ENCODE measurements at regions not wholly inside any gene's neighbourhood (a gene's known extent, or its start where the extent isn't known, plus 50 kb on each side); places are given as distances from the start of the nearest gene placed in this dataset.
"Not testable (repeated sequence)": the region's sequence is repeated elsewhere in the genome, so short reads cannot be mapped to it uniquely, and the experiment has no call there.

DNA sequence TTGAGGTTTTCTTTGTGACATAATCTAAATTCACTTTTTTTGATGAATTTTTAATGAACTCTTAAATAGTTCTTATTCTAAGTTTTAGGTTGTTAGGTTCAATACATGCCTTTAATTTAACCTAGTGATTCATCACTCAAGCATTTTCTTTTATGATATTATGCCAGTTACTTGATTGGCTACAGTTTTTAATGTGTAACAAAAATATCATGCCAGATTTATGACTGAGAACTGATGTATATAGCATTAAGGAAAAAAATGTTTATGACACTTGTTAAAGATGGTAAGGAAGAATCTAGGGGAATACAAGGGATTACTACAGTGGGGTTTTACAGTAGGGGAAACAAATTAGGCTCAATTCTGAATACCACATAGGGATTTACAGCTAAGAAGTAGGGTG is 103.1 kb downstream of the VGLL3 start:
- DNase-seq (ENCODE audit: low spot score), result no peak
- TF ChIP-seq, protein P1, sequence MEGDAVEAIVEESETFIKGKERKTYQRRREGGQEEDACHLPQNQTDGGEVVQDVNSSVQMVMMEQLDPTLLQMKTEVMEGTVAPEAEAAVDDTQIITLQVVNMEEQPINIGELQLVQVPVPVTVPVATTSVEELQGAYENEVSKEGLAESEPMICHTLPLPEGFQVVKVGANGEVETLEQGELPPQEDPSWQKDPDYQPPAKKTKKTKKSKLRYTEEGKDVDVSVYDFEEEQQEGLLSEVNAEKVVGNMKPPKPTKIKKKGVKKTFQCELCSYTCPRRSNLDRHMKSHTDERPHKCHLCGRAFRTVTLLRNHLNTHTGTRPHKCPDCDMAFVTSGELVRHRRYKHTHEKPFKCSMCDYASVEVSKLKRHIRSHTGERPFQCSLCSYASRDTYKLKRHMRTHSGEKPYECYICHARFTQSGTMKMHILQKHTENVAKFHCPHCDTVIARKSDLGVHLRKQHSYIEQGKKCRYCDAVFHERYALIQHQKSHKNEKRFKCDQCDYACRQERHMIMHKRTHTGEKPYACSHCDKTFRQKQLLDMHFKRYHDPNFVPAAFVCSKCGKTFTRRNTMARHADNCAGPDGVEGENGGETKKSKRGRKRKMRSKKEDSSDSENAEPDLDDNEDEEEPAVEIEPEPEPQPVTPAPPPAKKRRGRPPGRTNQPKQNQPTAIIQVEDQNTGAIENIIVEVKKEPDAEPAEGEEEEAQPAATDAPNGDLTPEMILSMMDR (IDR thresholded peaks at IDR 0.05), result no peak
- no peak for ATAC-seq (ENCODE audit: low FRiP score)

DNA sequence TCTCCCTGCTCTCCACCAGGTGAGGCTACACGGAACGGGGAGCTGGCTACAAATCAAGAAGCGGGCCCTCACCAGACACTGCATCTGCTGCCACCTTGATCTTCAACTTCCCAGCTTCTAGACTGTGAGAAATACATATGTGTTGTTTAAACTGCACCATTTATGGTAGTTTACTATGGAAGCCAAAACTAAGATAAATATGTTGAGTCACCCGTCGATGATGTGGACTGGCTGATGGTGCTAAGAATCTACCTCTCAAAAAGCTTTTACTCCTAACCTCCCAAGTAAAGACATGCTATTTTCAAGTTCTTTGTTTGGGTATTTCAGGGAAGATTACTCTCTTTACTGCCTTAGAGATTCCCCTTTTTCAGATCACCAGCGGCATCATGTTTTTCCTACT is 110.9 kb downstream of the VGLL3 start:
- TF ChIP-seq, protein P1 (IDR thresholded peaks at IDR 0.05), result no peak
- DNase-seq (ENCODE audit: low spot score) (no peak), ATAC-seq (ENCODE audit: low FRiP score) (no peak)

DNA sequence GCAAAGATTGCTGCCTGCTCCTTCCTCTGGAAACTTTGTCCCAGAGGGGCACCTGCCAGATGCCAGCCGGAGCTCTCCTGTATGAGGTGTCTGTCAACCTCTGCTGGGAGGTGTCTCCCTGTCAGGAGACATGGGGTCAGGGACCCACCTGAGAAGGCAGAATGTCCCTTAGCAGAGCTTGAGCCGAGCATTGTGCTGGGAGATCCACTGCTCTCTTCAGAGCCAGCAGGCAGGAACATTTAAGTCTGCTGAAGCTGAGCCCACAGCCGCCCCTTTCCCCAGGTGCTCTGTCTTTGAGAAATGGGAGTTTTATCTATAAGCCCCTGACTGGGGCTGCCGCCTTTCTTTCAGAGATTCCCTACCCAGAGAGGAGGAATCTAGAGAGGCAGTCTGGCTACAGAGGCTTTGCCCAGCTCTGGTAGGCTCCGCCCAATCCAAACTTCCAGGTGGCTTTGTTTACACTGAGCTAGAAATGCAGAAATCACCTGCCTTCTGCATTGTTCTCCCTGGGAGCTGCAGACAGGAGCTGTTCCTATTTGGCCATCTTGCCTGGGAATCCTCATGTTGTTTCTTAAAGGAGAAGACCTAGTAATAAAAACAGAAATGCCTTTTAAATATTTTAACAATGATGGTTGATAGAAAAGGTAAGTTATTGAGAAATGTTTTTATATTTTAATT is 114.3 kb downstream of the VGLL3 start:
- ATAC-seq (ENCODE audit: low FRiP score); DNase-seq (ENCODE audit: low spot score): not testable (repeated sequence)

DNA sequence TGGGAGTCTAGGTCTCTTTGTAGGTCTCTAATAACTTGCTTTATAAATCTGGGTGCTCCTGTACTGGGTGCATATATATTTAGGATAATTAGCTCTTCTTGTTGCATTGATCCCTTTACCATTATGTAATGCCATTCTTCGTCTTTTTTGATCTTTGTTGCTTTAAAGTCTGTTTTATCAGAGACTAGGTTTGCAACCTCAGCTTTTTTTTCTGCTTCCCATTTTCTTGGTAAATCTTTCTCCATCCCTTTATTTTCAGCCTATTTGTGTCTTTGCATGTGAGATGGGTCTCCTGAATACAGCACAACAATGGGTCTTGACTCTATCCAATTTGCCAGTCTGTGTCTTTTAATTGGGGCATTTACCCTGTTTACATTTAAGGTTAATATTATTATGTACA is 116.2 kb downstream of the VGLL3 start:
- not testable (repeated sequence) for DNase-seq (ENCODE audit: low spot score)

DNA sequence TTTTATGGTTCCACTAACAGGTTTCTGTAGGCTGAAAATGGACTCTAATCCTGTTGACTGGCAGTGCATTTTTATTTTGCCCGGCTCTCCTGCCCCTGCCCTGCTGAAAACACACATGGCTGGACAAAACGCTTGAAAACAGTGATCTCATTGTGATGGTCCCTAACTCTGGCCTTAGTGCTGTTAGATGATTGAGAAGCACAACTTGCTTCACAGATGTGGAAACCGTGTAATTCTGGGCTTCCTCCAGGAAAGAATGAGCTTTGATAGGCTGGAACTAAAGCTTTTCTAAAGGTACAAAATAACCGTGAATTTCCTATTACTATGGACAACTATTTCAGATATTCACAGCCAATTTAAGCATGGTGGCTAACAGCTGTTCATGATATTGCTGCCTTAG is 121.4 kb downstream of the VGLL3 start:
- ATAC-seq (ENCODE audit: low FRiP score) (no peak), DNase-seq (ENCODE audit: low spot score) (no peak)
- TF ChIP-seq, protein P1 (IDR thresholded peaks at IDR 0.05), result no peak

More for the DNA sequence above, 116.2 kb downstream of the VGLL3 start:
- ATAC-seq (ENCODE audit: low FRiP score), result not testable (repeated sequence)

DNA sequence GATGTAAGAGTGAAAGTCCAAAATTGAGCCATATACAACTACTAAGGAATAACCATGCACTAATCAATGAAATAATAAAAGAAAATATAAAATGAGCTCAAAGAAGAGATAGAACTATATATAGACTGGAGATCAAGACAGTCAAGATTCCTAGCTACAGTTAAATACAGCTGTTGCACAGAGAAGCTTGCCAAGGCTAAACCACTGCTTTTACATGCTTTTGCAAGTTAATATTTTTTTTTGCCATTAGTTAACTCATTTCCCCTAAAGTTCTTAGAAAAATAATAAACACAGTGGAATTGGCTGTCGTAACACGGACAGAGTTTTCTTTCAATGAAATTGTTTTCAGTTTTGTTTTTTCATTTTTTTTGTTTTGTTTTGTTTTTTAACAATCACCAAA is 123.0 kb downstream of the VGLL3 start:
- TF ChIP-seq, protein P1 (IDR thresholded peaks at IDR 0.05), result no peak
- no peak for DNase-seq (ENCODE audit: low spot score)
- ATAC-seq (ENCODE audit: low FRiP score), result no peak

DNA sequence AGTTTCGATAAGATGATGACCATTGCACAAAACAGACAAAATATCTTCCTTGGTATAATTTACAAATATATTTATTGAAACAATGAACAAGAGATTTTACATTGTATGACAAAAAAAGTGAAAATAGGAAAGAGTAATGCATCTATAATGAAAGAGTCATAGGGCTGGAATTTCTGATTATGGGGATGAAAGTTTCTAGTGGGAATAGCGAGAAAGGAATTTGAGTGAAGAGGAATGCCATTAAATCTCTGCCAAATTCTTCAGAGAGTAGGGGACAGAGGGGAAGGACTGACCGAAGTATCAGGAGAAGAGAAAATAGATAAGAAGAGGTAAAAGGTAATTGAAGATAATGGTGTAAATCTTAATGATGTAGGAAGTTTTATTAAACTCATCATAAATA is 125.4 kb downstream of the VGLL3 start:
- ATAC-seq (ENCODE audit: low FRiP score), result no peak
- DNase-seq (ENCODE audit: low spot score), result no peak
- TF ChIP-seq, protein P1 (IDR thresholded peaks at IDR 0.05), result no peak

DNA sequence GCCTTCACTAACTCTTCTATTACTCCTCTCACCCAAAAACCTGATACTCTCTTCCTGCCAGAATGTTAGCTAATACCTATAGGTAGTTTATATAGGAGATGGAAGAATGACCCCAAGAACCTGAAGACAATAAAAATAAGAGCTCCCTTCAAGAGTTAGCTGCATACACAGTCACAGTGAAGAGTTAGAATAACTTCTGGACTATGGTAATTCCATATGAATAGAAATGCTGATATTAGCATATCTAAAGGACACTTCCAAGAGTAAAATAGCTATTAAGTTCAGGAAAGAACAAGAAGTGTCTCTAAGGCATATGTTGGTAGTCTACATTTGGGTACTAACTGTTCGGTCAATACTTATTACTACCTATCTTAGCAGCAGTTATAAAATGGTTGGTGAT is 134.2 kb downstream of the VGLL3 start:
- TF ChIP-seq, protein P1 (IDR thresholded peaks at IDR 0.05), result no peak
- ATAC-seq (ENCODE audit: low FRiP score) (no peak), DNase-seq (ENCODE audit: low spot score) (no peak)

Measured in omental fat pad (tissue), 3 donors.